ENCODE measurements at regions not wholly inside any gene's neighbourhood (a gene's known extent, or its start where the extent isn't known, plus 50 kb on each side); places are given as distances from the start of the nearest gene placed in this dataset.

GRCh38 chr17:36818134-36818825 lies 119.0 kb upstream of the LHX1 start:
- H3K4me1 ChIP-seq (ENCODE audit: control insufficient read depth in 3 of 3, insufficient read depth in 3 of 3, low read length in 3 of 3): no peaks in the 10 kb centered on the region
- no peaks in the 10 kb centered on the region for H3K36me3 ChIP-seq (ENCODE audit: control insufficient read depth in 3 of 3, insufficient read depth in 3 of 3, low read length in 3 of 3)
- H3K9ac ChIP-seq (ENCODE audit: low read depth in 1 of 3, low read length in 3 of 3): no peak overlapping the region
- H3K27ac ChIP-seq (ENCODE audit: low read depth, low read length): no peak overlapping the region
- no peaks in the 10 kb centered on the region for H3K9me3 ChIP-seq (ENCODE audit: control insufficient read depth in 3 of 3, low read length in 3 of 3)
- H3K4me3 ChIP-seq (ENCODE audit: low read length in 3 of 3): no peak overlapping the region
- peaks cover 27 to 67% (median 54%) of the 10 kb centered on the region in 3 donors for H3K27me3 ChIP-seq (ENCODE audit: control insufficient read depth in 3 of 3, insufficient read depth in 3 of 3, low read length in 3 of 3)

GRCh38 chr17:36823850-36824677 lies 113.2 kb upstream of the LHX1 start:
- Histone ChIP-seq H3K27me3 (ENCODE audit: control insufficient read depth in 3 of 3, insufficient read depth in 3 of 3, low read length in 3 of 3) (peaks cover 33 to 64% (median 49%) of the 10 kb centered on the region in 3 donors), H3K9me3 (ENCODE audit: control insufficient read depth in 3 of 3, low read length in 3 of 3) (no peaks in the 10 kb centered on the region), H3K36me3 (ENCODE audit: control insufficient read depth in 3 of 3, insufficient read depth in 3 of 3, low read length in 3 of 3) (no peaks in the 10 kb centered on the region), H3K4me3 (ENCODE audit: low read length in 3 of 3) (no peak overlapping the region), H3K4me1 (ENCODE audit: control insufficient read depth in 3 of 3, insufficient read depth in 3 of 3, low read length in 3 of 3) (no peaks in the 10 kb centered on the region), H3K27ac (ENCODE audit: low read depth, low read length) (no peak overlapping the region), H3K9ac (ENCODE audit: low read depth in 1 of 3, low read length in 3 of 3) (no peak overlapping the region)

- Histone ChIP-seq H3K9ac (ENCODE audit: low read depth in 1 of 3, low read length in 3 of 3) (no peak overlapping the region), H3K4me1 (ENCODE audit: control insufficient read depth in 3 of 3, insufficient read depth in 3 of 3, low read length in 3 of 3) (no peaks in the 10 kb centered on the region), H3K27ac (ENCODE audit: low read depth, low read length) (no peak overlapping the region), H3K4me3 (ENCODE audit: low read length in 3 of 3) (no peak overlapping the region), H3K9me3 (ENCODE audit: control insufficient read depth in 3 of 3, low read length in 3 of 3) (no peaks in the 10 kb centered on the region), H3K36me3 (ENCODE audit: control insufficient read depth in 3 of 3, insufficient read depth in 3 of 3, low read length in 3 of 3) (no peaks in the 10 kb centered on the region), H3K27me3 (ENCODE audit: control insufficient read depth in 3 of 3, insufficient read depth in 3 of 3, low read length in 3 of 3) (peaks cover 33 to 58% (median 49%) of the 10 kb centered on the region in 3 donors)
Observed at GRCh38 chr17:36824678-36825101, 112.6 kb upstream of the LHX1 start.

GRCh38 chr17:36825113-36825512 lies 112.2 kb upstream of the LHX1 start:
- Histone ChIP-seq H3K27ac (ENCODE audit: low read depth, low read length) (no peak overlapping the region), H3K9ac (ENCODE audit: low read depth in 1 of 3, low read length in 3 of 3) (no peak overlapping the region), H3K4me3 (ENCODE audit: low read length in 3 of 3) (no peak overlapping the region), H3K36me3 (ENCODE audit: control insufficient read depth in 3 of 3, insufficient read depth in 3 of 3, low read length in 3 of 3) (no peaks in the 10 kb centered on the region), H3K27me3 (ENCODE audit: control insufficient read depth in 3 of 3, insufficient read depth in 3 of 3, low read length in 3 of 3) (peaks cover 33 to 58% (median 49%) of the 10 kb centered on the region in 3 donors), H3K9me3 (ENCODE audit: control insufficient read depth in 3 of 3, low read length in 3 of 3) (no peaks in the 10 kb centered on the region), H3K4me1 (ENCODE audit: control insufficient read depth in 3 of 3, insufficient read depth in 3 of 3, low read length in 3 of 3) (no peaks in the 10 kb centered on the region)

GRCh38 chr17:36825521-36825920 lies 111.8 kb upstream of the LHX1 start:
- Histone ChIP-seq H3K9ac (ENCODE audit: low read depth in 1 of 3, low read length in 3 of 3) (no peak overlapping the region), H3K9me3 (ENCODE audit: control insufficient read depth in 3 of 3, low read length in 3 of 3) (no peaks in the 10 kb centered on the region), H3K36me3 (ENCODE audit: control insufficient read depth in 3 of 3, insufficient read depth in 3 of 3, low read length in 3 of 3) (no peaks in the 10 kb centered on the region), H3K27me3 (ENCODE audit: control insufficient read depth in 3 of 3, insufficient read depth in 3 of 3, low read length in 3 of 3) (peaks cover 33 to 57% (median 49%) of the 10 kb centered on the region in 3 donors), H3K4me1 (ENCODE audit: control insufficient read depth in 3 of 3, insufficient read depth in 3 of 3, low read length in 3 of 3) (no peaks in the 10 kb centered on the region), H3K4me3 (ENCODE audit: low read length in 3 of 3) (no peak overlapping the region), H3K27ac (ENCODE audit: low read depth, low read length) (no peak overlapping the region)

GRCh38 chr17:36825951-36826350 lies 111.3 kb upstream of the LHX1 start:
- Histone ChIP-seq H3K27me3 (ENCODE audit: control insufficient read depth in 3 of 3, insufficient read depth in 3 of 3, low read length in 3 of 3) (peaks cover 33 to 55% (median 47%) of the 10 kb centered on the region in 3 donors), H3K9me3 (ENCODE audit: control insufficient read depth in 3 of 3, low read length in 3 of 3) (no peaks in the 10 kb centered on the region), H3K4me1 (ENCODE audit: control insufficient read depth in 3 of 3, insufficient read depth in 3 of 3, low read length in 3 of 3) (no peaks in the 10 kb centered on the region), H3K36me3 (ENCODE audit: control insufficient read depth in 3 of 3, insufficient read depth in 3 of 3, low read length in 3 of 3) (no peaks in the 10 kb centered on the region), H3K27ac (ENCODE audit: low read depth, low read length) (no peak overlapping the region), H3K4me3 (ENCODE audit: low read length in 3 of 3) (no peak overlapping the region), H3K9ac (ENCODE audit: low read depth in 1 of 3, low read length in 3 of 3) (no peak overlapping the region)

GRCh38 chr17:36827081-36827480 lies 110.2 kb upstream of the LHX1 start:
- H3K27ac ChIP-seq (ENCODE audit: low read depth, low read length): no peak overlapping the region
- peaks cover 33 to 45% (median 37%) of the 10 kb centered on the region in 3 donors for H3K27me3 ChIP-seq (ENCODE audit: control insufficient read depth in 3 of 3, insufficient read depth in 3 of 3, low read length in 3 of 3)
- H3K9ac ChIP-seq (ENCODE audit: low read depth in 1 of 3, low read length in 3 of 3): no peak overlapping the region
- H3K9me3 ChIP-seq (ENCODE audit: control insufficient read depth in 3 of 3, low read length in 3 of 3): no peaks in the 10 kb centered on the region
- H3K4me1 ChIP-seq (ENCODE audit: control insufficient read depth in 3 of 3, insufficient read depth in 3 of 3, low read length in 3 of 3): no peaks in the 10 kb centered on the region
- no peaks in the 10 kb centered on the region for H3K36me3 ChIP-seq (ENCODE audit: control insufficient read depth in 3 of 3, insufficient read depth in 3 of 3, low read length in 3 of 3)
- H3K4me3 ChIP-seq (ENCODE audit: low read length in 3 of 3): no peak overlapping the region

- peaks cover 29 to 32% (median 31%) of the 10 kb centered on the region in 3 donors for H3K27me3 ChIP-seq (ENCODE audit: control insufficient read depth in 3 of 3, insufficient read depth in 3 of 3, low read length in 3 of 3)
- no peak overlapping the region for H3K27ac ChIP-seq (ENCODE audit: low read depth, low read length)
- H3K9me3 ChIP-seq (ENCODE audit: control insufficient read depth in 3 of 3, low read length in 3 of 3): no peaks in the 10 kb centered on the region
- no peak overlapping the region for H3K4me3 ChIP-seq (ENCODE audit: low read length in 3 of 3)
- H3K9ac ChIP-seq (ENCODE audit: low read depth in 1 of 3, low read length in 3 of 3): no peak overlapping the region
- H3K4me1 ChIP-seq (ENCODE audit: control insufficient read depth in 3 of 3, insufficient read depth in 3 of 3, low read length in 3 of 3): no peaks in the 10 kb centered on the region
- no peaks in the 10 kb centered on the region for H3K36me3 ChIP-seq (ENCODE audit: control insufficient read depth in 3 of 3, insufficient read depth in 3 of 3, low read length in 3 of 3)
Observed at GRCh38 chr17:36829676-36830075, 107.6 kb upstream of the LHX1 start.

- Histone ChIP-seq H3K4me3 (ENCODE audit: low read length in 3 of 3) (no peak overlapping the region), H3K27ac (ENCODE audit: low read depth, low read length) (no peak overlapping the region), H3K4me1 (ENCODE audit: control insufficient read depth in 3 of 3, insufficient read depth in 3 of 3, low read length in 3 of 3) (no peaks in the 10 kb centered on the region), H3K9me3 (ENCODE audit: control insufficient read depth in 3 of 3, low read length in 3 of 3) (no peaks in the 10 kb centered on the region), H3K9ac (ENCODE audit: low read depth in 1 of 3, low read length in 3 of 3) (no peak overlapping the region), H3K27me3 (ENCODE audit: control insufficient read depth in 3 of 3, insufficient read depth in 3 of 3, low read length in 3 of 3) (peaks cover 0 to 4% (median 3%) of the 10 kb centered on the region in 3 donors), H3K36me3 (ENCODE audit: control insufficient read depth in 3 of 3, insufficient read depth in 3 of 3, low read length in 3 of 3) (no peaks in the 10 kb centered on the region)
Observed at GRCh38 chr17:36833279-36833678, 104.0 kb upstream of the LHX1 start.

- H3K9me3 ChIP-seq (ENCODE audit: control insufficient read depth in 3 of 3, low read length in 3 of 3): no peaks in the 10 kb centered on the region
Observed at GRCh38 chr17:36835036-36835435, 102.2 kb upstream of the LHX1 start.

More at GRCh38 chr17:36835036-36835435, 102.2 kb upstream of the LHX1 start:
- H3K4me3 ChIP-seq (ENCODE audit: low read length in 3 of 3): no peak overlapping the region
- H3K36me3 ChIP-seq (ENCODE audit: control insufficient read depth in 3 of 3, insufficient read depth in 3 of 3, low read length in 3 of 3): no peaks in the 10 kb centered on the region
- no peak overlapping the region for H3K9ac ChIP-seq (ENCODE audit: low read depth in 1 of 3, low read length in 3 of 3)
- H3K27ac ChIP-seq (ENCODE audit: low read depth, low read length): no peak overlapping the region
- no peaks in the 10 kb centered on the region for H3K4me1 ChIP-seq (ENCODE audit: control insufficient read depth in 3 of 3, insufficient read depth in 3 of 3, low read length in 3 of 3)
- peaks cover 0 to 4% (median 0%) of the 10 kb centered on the region in 3 donors for H3K27me3 ChIP-seq (ENCODE audit: control insufficient read depth in 3 of 3, insufficient read depth in 3 of 3, low read length in 3 of 3)

Data from skeletal muscle tissue (tissue), 3 donors.